GM18909 (cell line): ENCODE measurements at regions not wholly inside any gene's neighbourhood (a gene's known extent, or its start where the extent isn't known, plus 50 kb on each side); places are given as distances from the start of the nearest gene placed in this dataset.
"Not testable (repeated sequence)": the region's sequence is repeated elsewhere in the genome, so short reads cannot be mapped to it uniquely, and the experiment has no call there.

Source experiments
- ATAC-seq: cut with Tn5 transposase; IDR thresholded peaks from one replicate; pipeline ENCODE4 v1.9.1; 2021; ENCODE audit warnings: mild to moderate bottlenecking; ENCODE audit not compliant: unreplicated experiment, poor library complexity

DNA sequence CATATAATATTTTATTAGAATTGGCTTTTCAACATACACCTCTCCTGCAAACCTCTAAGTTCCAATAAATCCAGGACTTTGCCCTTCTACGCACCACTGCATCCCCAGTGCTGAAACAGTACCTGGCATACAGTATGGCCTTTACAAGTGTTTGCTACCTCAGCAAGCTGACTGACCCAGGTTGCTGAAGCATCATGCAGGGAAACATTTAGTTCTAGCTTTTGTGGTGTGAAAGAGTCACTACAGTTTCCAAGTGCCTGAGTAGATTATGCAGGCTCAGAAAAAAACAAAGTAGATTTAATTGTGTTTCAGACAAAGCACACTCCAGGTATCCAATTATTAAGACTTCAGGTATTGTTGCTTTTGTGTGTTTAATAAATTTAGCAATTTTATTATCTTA is 614.2 kb upstream of the NRSN1 start:
- ATAC-seq = no peak

- ATAC-seq = no peak
Measured at GRCh38 chr6:23518294-23518693, 607.7 kb upstream of the NRSN1 start.

GRCh38 chr6:23522792-23523547 is 603.0 kb upstream of the NRSN1 start:
- no peak for ATAC-seq

DNA sequence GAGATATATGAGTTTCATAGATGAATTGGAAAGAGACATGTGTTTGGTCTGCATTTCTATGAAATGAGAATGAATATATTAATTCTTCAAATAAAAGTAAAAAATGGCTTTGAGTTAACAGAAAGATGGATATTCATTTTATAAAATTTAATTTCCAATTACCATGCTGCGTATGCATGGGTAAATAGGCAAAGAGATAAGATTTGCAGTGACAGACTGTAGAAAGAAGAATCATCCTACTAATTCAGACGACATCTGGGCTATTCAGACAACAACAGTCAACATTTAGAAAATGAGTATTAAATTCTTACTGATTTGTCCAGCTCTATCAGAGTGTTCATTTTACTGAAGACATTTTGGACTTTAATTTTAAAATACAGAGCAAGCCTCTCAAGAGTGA is 602.2 kb upstream of the NRSN1 start:
- no peak for ATAC-seq

DNA sequence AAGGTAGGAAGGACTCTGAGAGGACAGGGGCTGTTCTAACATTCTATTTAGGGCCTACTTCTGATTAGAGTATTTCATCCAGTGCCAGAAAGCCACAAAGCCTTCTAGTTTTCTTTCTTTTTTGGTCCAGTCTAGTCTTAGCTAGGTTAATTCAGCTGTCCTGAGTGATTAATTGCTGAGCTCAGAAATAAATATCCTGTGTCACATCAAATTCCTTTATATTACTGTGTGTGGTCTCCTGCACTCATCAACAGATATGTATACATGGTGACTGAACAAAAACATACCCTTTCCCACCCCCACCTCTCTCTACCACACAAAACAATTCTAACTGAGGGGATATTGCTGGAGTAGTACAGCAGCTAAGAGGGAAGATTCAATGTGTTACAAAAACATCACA is 601.5 kb upstream of the NRSN1 start:
- ATAC-seq = no peak

DNA sequence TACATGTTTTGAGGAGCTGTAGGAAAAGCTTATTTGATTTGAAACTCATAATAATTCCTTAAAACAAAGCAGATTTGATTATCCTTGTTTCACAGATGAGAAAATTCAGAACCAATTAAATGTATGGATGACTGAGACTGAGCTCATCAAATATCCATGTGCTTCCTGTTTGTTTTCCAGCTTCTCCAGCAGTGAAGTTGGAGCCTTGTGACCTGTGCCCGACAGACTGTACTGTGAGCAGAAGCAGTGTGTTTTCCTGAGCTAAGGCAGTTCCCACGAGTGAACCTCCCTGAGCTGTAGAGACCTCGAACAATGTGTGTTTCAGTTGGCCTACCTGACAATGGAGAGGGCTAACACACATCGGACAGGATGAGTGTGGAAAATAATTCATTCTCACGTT is 599.5 kb upstream of the NRSN1 start:
- ATAC-seq = no peak

- no peak for ATAC-seq
Measured at GRCh38 chr6:23529902-23530301, 596.1 kb upstream of the NRSN1 start.

DNA sequence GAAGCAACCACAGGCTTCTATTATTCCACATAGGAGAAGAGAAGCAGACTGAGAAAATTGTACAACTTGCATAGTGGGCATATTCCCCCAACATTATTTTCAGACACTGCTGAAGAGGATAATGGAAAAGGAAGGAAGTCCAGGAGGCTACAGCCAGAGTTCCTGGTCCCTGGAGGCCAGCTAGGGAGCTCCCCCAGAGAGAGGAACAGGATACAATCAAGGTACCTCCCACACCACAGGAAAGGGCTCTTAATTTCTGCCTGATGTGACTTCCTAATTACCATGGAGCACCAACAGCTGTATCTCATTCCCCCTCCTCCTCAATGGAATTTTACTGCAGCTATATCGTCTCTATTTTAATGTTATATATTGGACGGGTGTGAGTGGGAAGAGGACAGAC is 594.3 kb upstream of the NRSN1 start:
- no peak for ATAC-seq

DNA sequence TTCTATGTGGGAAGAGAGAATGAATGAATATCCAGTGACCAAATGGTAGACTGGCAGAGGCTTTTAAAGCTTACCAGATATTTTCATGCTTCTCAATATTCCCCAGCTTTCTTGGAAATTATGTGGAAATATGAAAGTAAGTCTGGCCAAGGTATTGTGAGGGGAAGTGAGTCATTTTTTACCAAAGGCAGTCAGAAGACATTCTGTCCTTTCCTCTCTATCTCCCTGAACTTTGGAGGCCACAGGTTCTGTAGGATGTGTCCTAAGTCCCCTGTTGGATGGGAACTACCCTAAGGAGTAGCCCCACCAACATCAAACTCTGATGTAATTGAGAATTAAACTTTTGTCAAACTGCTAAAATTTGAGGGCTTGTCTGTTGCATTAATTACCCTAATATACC is 593.8 kb upstream of the NRSN1 start:
- ATAC-seq = no peak

DNA sequence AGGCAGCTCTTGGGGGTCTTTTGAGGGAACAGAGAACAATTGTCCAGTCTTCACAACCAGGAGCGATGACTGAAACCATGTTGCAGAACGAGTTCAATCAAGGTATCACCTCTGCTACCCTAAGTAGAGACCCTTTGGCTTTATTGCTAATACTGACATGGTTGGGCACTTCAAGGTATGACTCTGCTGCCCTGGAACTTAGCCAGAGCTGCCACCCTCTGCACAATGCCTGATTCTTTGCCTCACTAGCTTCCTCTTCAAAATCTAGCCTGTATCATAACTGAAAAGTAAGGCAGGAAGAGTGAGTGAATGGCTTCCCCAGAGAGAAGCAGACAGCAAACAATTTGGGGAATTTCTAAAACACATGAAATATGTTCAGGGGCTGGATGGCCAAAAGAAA is 592.7 kb upstream of the NRSN1 start:
- ATAC-seq = no peak

- no peak for ATAC-seq
Measured at GRCh38 chr6:23533944-23534343, 592.1 kb upstream of the NRSN1 start.

DNA sequence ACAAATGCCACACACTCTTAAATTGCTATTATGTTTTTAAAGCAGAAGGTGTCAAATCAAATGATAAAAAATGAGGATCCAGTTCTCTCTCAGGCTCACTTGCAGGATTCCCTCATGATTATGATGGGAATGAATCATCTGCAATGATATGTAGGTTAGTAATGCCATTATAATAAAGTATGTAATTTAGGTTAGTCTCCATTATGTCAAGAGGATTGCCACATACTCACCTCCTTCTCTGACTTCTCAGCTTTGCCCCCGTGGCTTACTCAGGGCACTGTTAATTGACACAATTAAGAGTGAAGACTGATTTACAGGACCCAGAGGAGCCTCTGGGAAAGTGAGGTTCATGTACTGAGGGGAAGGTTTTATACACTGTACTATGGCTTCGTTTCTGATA is 591.7 kb upstream of the NRSN1 start:
- no peak for ATAC-seq

- ATAC-seq = no peak
Measured at GRCh38 chr6:23535101-23535500, 590.9 kb upstream of the NRSN1 start.

- no peak for ATAC-seq
Measured at GRCh38 chr6:23537828-23538227, 588.2 kb upstream of the NRSN1 start.

DNA sequence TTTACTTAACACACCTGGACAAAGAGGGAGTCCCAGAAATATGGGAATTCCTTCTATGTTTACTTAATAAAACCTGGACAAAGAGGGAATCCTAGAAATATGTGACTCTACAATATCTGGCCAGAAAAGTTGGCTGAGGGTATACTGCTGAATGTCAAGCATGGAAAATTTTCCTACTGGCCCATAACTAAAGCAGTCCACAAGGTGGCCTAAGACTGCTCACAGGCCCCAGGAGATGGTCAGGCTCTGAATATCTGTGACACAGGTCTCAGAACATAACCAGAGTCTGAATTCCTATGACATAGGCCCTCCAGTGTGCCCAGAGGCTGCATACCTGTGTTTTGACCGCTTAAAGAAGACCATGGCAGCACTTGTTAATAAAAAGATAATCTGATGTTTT is 578.2 kb upstream of the NRSN1 start:
- no peak for ATAC-seq

DNA sequence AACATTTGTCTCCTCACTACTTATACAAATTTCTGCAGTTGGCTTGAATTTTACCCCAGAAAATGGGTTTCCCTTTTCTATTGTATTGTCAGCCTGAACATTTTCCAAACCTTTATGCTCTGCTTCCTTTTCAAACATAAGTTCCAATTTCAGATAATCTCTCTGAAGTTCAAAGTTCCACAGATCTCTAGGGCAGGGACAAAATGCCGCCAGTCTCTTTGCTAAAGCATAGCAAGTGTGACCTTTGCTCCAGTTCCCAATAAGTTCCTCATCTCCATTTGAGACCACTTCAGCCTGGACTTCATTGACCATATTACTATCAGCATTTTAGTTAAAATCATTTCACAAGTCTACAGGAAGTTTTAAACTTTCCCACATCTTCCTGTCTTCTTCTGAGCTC is 571.1 kb upstream of the NRSN1 start:
- ATAC-seq = not testable (repeated sequence)

- ATAC-seq = no peak
Measured at GRCh38 chr6:23559587-23560343, 566.2 kb upstream of the NRSN1 start.

DNA sequence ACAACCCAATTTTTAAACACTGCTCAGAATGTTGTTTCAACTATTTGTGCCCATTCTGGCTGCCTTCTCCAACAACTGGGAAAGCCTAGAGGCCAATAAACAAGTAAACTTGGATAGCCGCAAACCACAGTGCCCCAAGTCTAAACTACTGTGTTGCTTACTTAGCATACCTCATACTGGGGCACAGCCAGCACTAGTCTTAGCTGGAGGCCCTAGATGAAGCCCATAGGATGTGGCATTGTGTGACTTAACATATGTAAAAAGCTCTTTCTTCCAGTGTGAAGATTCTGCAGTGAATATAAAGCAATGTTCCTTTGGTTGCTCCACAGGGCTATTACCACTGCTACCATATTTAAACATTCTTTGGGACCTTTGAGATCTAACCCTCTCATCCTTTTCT is 564.3 kb upstream of the NRSN1 start:
- no peak for ATAC-seq

DNA sequence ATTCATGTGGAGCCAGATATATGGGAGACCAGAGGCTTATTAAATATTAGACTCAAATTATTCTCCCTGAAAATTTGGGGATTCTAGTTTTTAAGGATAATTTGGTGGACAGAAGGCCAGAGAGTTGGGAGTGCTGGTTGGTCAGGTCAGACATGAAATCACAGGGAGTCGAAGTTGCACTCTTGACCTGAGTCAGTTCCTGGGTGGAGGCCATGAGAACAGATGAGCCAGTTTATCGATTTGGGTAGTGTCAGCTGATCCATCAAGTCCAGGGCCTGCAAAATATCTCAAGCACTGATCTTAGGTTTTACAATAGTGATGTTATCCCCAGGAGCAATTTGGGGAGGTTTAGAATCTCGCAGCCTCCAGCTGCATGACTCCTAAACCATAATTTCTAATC is 563.5 kb upstream of the NRSN1 start:
- ATAC-seq = no peak

DNA sequence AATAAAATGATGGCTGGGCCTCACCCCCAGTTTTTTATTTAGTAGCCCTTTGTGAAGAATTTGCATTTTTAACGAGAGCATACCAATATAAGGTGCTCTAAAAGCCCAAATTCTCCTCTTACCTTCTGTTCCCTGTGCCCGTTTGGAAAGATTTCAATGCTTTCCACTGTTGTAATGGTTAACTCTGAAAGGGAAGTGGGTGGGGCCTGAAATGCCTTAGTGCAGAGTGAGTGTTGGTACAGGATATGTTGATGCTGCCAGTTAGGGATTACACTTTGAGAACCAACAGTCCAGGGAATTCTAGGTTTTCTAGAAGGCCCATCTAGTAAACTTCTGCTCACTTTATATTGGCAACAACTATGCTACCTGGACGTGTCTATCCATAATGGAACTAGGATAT is 562.7 kb upstream of the NRSN1 start:
- ATAC-seq = no peak

- no peak for ATAC-seq
Measured at GRCh38 chr6:23566418-23566817, 559.6 kb upstream of the NRSN1 start.

- no peak for ATAC-seq
Measured at GRCh38 chr6:23568292-23568691, 557.7 kb upstream of the NRSN1 start.
